ENCODE measurements at regions not wholly inside any gene's neighbourhood (a gene's known extent, or its start where the extent isn't known, plus 50 kb on each side); places are given as distances from the start of the nearest gene placed in this dataset.

DNA sequence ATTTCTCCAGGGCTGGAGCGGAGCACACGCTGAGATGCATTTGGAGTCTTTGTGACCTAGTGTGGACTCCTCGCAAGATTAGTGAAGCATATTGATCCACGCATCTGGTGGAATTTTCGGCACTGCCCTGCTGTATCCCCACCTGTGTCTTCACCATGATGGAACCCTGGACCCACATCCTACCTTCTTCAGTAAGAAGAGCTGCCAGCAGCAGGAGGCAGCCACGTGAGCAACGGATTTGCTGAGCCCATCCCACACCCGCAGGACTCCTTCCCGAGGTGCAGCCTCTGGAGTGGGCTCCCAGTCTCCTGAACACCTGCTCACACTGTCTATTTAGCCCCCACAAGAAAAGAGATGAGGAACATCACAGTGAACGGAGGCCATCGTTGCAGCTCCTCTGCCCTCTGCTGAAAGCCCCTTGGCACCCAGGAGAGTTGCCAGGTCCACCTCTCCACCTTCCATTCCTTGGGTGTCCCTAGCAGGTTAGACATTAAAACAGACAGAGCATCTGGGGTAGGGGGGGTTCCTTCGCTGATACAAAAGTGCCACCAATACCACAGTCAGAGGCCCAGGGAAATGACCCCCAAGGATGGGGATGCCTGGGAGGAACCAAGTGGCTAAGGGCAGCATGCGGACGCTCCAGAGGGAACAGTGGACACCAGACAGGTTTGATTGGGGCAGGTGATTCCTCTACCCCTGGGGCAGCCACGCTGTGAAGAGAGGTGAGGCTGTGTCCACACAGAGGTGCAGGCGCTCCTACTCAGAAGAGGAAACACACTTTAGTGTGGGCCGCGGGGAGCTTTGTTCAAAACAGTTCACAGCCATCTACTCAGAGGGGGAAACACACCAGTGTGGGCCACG lies 302.8 kb upstream of the SALL3 start:
- TF ChIP-seq, protein P1, sequence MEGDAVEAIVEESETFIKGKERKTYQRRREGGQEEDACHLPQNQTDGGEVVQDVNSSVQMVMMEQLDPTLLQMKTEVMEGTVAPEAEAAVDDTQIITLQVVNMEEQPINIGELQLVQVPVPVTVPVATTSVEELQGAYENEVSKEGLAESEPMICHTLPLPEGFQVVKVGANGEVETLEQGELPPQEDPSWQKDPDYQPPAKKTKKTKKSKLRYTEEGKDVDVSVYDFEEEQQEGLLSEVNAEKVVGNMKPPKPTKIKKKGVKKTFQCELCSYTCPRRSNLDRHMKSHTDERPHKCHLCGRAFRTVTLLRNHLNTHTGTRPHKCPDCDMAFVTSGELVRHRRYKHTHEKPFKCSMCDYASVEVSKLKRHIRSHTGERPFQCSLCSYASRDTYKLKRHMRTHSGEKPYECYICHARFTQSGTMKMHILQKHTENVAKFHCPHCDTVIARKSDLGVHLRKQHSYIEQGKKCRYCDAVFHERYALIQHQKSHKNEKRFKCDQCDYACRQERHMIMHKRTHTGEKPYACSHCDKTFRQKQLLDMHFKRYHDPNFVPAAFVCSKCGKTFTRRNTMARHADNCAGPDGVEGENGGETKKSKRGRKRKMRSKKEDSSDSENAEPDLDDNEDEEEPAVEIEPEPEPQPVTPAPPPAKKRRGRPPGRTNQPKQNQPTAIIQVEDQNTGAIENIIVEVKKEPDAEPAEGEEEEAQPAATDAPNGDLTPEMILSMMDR (IDR thresholded peaks at IDR 0.05), result no peak
- TF ChIP-seq POLR2A (IDR thresholded peaks at IDR 0.05) (no peak), EP300 (IDR thresholded peaks at IDR 0.05) (no peak), POLR2AphosphoS5 (IDR thresholded peaks at IDR 0.05) (no peak)

All from sigmoid colon (tissue), 4 donors.